ENCODE measurements at regions not wholly inside any gene's neighbourhood (a gene's known extent, or its start where the extent isn't known, plus 50 kb on each side); places are given as distances from the start of the nearest gene placed in this dataset.
A peak's percentile ranks its signal among the peaks of the same experiment; 100 is the strongest.

DNA sequence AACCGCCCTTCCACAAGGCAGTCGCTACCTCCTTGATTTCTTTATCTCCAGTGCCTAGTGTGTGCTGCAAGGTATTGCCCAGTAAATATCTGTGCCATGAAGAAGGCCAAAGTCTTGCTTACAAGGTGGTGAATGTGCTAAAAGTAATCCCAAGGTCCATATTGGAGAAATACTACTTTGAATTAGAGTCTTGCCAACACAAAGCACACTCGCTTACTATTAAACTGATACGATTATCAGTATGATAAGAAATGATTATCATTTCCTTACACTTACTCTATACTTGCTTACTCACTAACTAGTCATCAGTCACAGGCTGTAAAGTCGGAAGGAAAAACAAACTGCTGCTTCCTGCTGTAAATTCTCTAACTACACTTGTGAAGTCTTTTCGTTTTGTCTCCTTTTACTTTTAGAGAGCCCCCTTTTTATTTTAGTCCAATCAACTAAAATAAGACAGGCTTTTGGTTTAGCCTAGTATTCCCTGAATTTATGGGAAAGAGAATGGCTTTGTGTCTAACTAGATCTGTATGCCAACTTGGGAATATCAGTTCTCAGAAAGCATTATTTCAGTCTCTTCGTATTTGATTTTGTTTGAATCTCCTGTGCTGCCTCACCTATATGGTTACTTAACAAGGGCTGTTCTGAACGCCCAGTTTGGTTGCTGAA is 107.1 kb upstream of the TSC22D2 start:
- Mint-ChIP-seq H3K27me3 (ENCODE audit: low read depth) (no peaks in the 10 kb centered on the region), H3K36me3 (ENCODE audit: low read depth) (no peaks in the 10 kb centered on the region), H3K4me3 (ENCODE audit: unreplicated experiment) (no peak overlapping the region), H3K27ac (ENCODE audit: unreplicated experiment) (no peak overlapping the region), H3K4me1 (ENCODE audit: low read depth) (peaks cover 36% of the 10 kb centered on the region), H3K9me3 (ENCODE audit: low read depth) (no peaks in the 10 kb centered on the region)
- TF ChIP-seq, protein P1, sequence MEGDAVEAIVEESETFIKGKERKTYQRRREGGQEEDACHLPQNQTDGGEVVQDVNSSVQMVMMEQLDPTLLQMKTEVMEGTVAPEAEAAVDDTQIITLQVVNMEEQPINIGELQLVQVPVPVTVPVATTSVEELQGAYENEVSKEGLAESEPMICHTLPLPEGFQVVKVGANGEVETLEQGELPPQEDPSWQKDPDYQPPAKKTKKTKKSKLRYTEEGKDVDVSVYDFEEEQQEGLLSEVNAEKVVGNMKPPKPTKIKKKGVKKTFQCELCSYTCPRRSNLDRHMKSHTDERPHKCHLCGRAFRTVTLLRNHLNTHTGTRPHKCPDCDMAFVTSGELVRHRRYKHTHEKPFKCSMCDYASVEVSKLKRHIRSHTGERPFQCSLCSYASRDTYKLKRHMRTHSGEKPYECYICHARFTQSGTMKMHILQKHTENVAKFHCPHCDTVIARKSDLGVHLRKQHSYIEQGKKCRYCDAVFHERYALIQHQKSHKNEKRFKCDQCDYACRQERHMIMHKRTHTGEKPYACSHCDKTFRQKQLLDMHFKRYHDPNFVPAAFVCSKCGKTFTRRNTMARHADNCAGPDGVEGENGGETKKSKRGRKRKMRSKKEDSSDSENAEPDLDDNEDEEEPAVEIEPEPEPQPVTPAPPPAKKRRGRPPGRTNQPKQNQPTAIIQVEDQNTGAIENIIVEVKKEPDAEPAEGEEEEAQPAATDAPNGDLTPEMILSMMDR (IDR thresholded peaks at IDR 0.05): no peak
- no peak for DNase-seq (ENCODE audit: low spot score)

DNA sequence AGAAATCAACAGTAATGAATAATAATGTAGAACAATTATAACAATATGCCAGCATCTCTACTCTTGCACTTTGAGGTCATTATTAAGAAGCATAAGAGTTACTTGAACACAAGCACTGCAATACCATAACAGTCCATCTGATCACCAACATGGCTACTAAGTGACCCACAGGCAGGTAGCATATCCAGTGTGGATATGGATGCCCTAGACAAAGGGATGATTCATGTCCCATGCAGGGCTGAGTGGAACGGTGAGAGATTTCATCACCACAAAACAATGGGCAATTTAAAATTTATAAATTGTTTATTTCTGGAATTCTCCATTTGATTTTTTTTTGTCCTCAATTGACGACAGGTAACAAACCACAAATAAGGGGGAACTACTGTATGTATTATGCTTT is 107.7 kb upstream of the TSC22D2 start:
- Mint-ChIP-seq H3K9me3 (ENCODE audit: low read depth) (no peaks in the 10 kb centered on the region), H3K4me1 (ENCODE audit: low read depth) (peaks cover 41% of the 10 kb centered on the region), H3K4me3 (ENCODE audit: unreplicated experiment) (no peak overlapping the region), H3K27ac (ENCODE audit: unreplicated experiment) (no peak overlapping the region), H3K36me3 (ENCODE audit: low read depth) (no peaks in the 10 kb centered on the region), H3K27me3 (ENCODE audit: low read depth) (no peaks in the 10 kb centered on the region)
- TF ChIP-seq, protein P1 (IDR thresholded peaks at IDR 0.05): no peak
- DNase-seq (ENCODE audit: low spot score): no peak

- no peaks in the 10 kb centered on the region for H3K9me3 Mint-ChIP-seq (ENCODE audit: low read depth)
- TF ChIP-seq, protein P1 (IDR thresholded peaks at IDR 0.05): no peak
- peaks cover 46% of the 10 kb centered on the region for H3K4me1 Mint-ChIP-seq (ENCODE audit: low read depth)
- no peak overlapping the region for H3K4me3 Mint-ChIP-seq (ENCODE audit: unreplicated experiment)
- no peaks in the 10 kb centered on the region for H3K27me3 Mint-ChIP-seq (ENCODE audit: low read depth)
- H3K36me3 Mint-ChIP-seq (ENCODE audit: low read depth): no peaks in the 10 kb centered on the region
- no peak for DNase-seq (ENCODE audit: low spot score)
- H3K27ac Mint-ChIP-seq (ENCODE audit: unreplicated experiment): peak overlapping the region; percentile 84
Measured at GRCh38 chr3:150299201-150299600, 108.9 kb upstream of the TSC22D2 start.

GRCh38 chr3:150296966-150297365 is 111.1 kb upstream of the TSC22D2 start:
- no peaks in the 10 kb centered on the region for H3K27me3 Mint-ChIP-seq (ENCODE audit: low read depth)
- H3K4me1 Mint-ChIP-seq (ENCODE audit: low read depth): peaks cover 51% of the 10 kb centered on the region
- H3K27ac Mint-ChIP-seq (ENCODE audit: unreplicated experiment): no peak overlapping the region
- H3K9me3 Mint-ChIP-seq (ENCODE audit: low read depth): peaks cover 3% of the 10 kb centered on the region
- TF ChIP-seq, protein P1 (IDR thresholded peaks at IDR 0.05): no peak
- no peaks in the 10 kb centered on the region for H3K36me3 Mint-ChIP-seq (ENCODE audit: low read depth)
- H3K4me3 Mint-ChIP-seq (ENCODE audit: unreplicated experiment): no peak overlapping the region
- no peak for DNase-seq (ENCODE audit: low spot score)

- Mint-ChIP-seq H3K4me1 (ENCODE audit: low read depth) (peaks cover 45% of the 10 kb centered on the region), H3K4me3 (ENCODE audit: unreplicated experiment) (no peak overlapping the region), H3K27ac (ENCODE audit: unreplicated experiment) (no peak overlapping the region), H3K36me3 (ENCODE audit: low read depth) (peaks cover 2% of the 10 kb centered on the region), H3K27me3 (ENCODE audit: low read depth) (no peaks in the 10 kb centered on the region), H3K9me3 (ENCODE audit: low read depth) (peaks cover 7% of the 10 kb centered on the region)
- TF ChIP-seq, protein P1 (IDR thresholded peaks at IDR 0.05): no peak
- no peak for DNase-seq (ENCODE audit: low spot score)
Measured at GRCh38 chr3:150296123-150296735, 111.9 kb upstream of the TSC22D2 start.

All from chondrocyte (in vitro differentiated cells).